T47D (cell line): ENCODE measurements at regions not wholly inside any gene's neighbourhood (a gene's known extent, or its start where the extent isn't known, plus 50 kb on each side); places are given as distances from the start of the nearest gene placed in this dataset.
"Not testable (repeated sequence)": the region's sequence is repeated elsewhere in the genome, so short reads cannot be mapped to it uniquely, and the experiment has no call there.

Source experiments
- DNase-seq, 2 experiments: peaks; one replicate each; pipeline versions ENCODE4 v3.0.0 to v3.0.0-alpha.2; 2011 to 2012; ENCODE audit warnings: low read depth in 1 of 2, low spot score in 1 of 2
- JUND ChIP-seq: IDR thresholded peaks from 2 replicates; pipeline ENCODE4 v1.6.1; 2012; ENCODE audit warnings: low read depth
- in situ Hi-C: cut with HindIII; loops from 2 replicates; pipeline ENCODE4 v1.10.0; 2016; ENCODE audit warnings: low sequenced_read_pairs, low pct_unique_long_range_greater_than_20kb

- in situ Hi-C loops, result no loop called here
- DNase-seq, result peak in 1 of 2 experiments; percentile 18
Observed at GRCh38 chr6:66210964-66211363, 503.9 kb upstream of the EYS start.

GRCh38 chr6:66200390-66200789, 493.4 kb upstream of the EYS start:
- no peak for DNase-seq
- no peak for TF ChIP-seq JUND
- in situ Hi-C loops, result no loop called here

More at GRCh38 chr6:66210964-66211363, 503.9 kb upstream of the EYS start:
- no peak for TF ChIP-seq JUND

GRCh38 chr6:66199171-66199570, 492.1 kb upstream of the EYS start:
- in situ Hi-C loops, result no loop called here
- no peak for TF ChIP-seq JUND

GRCh38 chr6:66198062-66198624, 491.1 kb upstream of the EYS start:
- in situ Hi-C loops, result no loop called here
- no peak for DNase-seq

More at GRCh38 chr6:66199171-66199570, 492.1 kb upstream of the EYS start:
- no peak for DNase-seq

GRCh38 chr6:66190858-66191257, 483.8 kb upstream of the EYS start:
- in situ Hi-C loops, result no loop called here
- no peak for TF ChIP-seq JUND
- DNase-seq, result no peak

More at GRCh38 chr6:66198062-66198624, 491.1 kb upstream of the EYS start:
- TF ChIP-seq JUND, result no peak

- in situ Hi-C loops, result no loop called here
- no peak for TF ChIP-seq JUND
- peak in 1 of 2 experiments; percentile 9 for DNase-seq
Observed at GRCh38 chr6:66189915-66190314, 482.9 kb upstream of the EYS start.

- TF ChIP-seq JUND, result no peak
- DNase-seq, result no peak
- in situ Hi-C loops, result no loop called here
Observed at GRCh38 chr6:66186756-66187155, 479.7 kb upstream of the EYS start.

GRCh38 chr6:66184091-66184490, 477.1 kb upstream of the EYS start:
- TF ChIP-seq JUND, result no peak
- in situ Hi-C loops, result no loop called here
- peak in 1 of 2 experiments; percentile 19 for DNase-seq

GRCh38 chr6:66179361-66179760, 472.3 kb upstream of the EYS start:
- in situ Hi-C loops, result no loop called here
- DNase-seq, result no peak
- no peak for TF ChIP-seq JUND

GRCh38 chr6:66173587-66173986, 466.6 kb upstream of the EYS start:
- in situ Hi-C loops, result no loop called here
- no peak for TF ChIP-seq JUND
- DNase-seq, result peak in 1 of 2 experiments; percentile 14

GRCh38 chr6:66166713-66167112, 459.7 kb upstream of the EYS start:
- DNase-seq, in situ Hi-C loops: not testable (repeated sequence)

GRCh38 chr6:66161546-66162108, 454.6 kb upstream of the EYS start:
- in situ Hi-C loops, result no loop called here
- no peak for DNase-seq
- no peak for TF ChIP-seq JUND

GRCh38 chr6:66159937-66160336, 452.9 kb upstream of the EYS start:
- TF ChIP-seq JUND, result no peak
- no peak for DNase-seq
- in situ Hi-C loops, result no loop called here

GRCh38 chr6:66153247-66153646, 446.2 kb upstream of the EYS start:
- TF ChIP-seq JUND, result no peak
- in situ Hi-C loops, result no loop called here
- no peak for DNase-seq
